Osteoblast (primary cell): ENCODE measurements at regions not wholly inside any gene's neighbourhood (a gene's known extent, or its start where the extent isn't known, plus 50 kb on each side); places are given as distances from the start of the nearest gene placed in this dataset.
"Not testable (repeated sequence)": the region's sequence is repeated elsewhere in the genome, so short reads cannot be mapped to it uniquely, and the experiment has no call there.

Source experiments
- DNase-seq: peaks from one replicate; pipeline ENCODE4 v3.0.0; 2011; ENCODE audit warnings: low spot score, mixed read lengths; ENCODE audit not compliant: insufficient read length; ENCODE audit errors: missing footprints
- H2AFZ ChIP-seq: 2 replicates; pipeline ENCODE4 v1.6.0; 2011; ENCODE audit warnings: mild to moderate bottlenecking, low read length
- H3K27ac ChIP-seq: 2 replicates; pipeline ENCODE4 v1.5.1; 2011; ENCODE audit warnings: mild to moderate bottlenecking, low read depth, low read length, moderate library complexity
- H3K27me3 ChIP-seq: 2 replicates; pipeline ENCODE4 v1.6.0; 2012; ENCODE audit warnings: mild to moderate bottlenecking, control low read depth, inconsistent platforms, low read length, moderate library complexity; ENCODE audit not compliant: insufficient read depth
- H3K36me3 ChIP-seq: 2 replicates; pipeline ENCODE4 v1.5.1; 2011; ENCODE audit warnings: mild to moderate bottlenecking, low read length, control low read depth, moderate library complexity; ENCODE audit not compliant: insufficient read depth
- H3K4me1 ChIP-seq: 2 replicates; pipeline ENCODE4 v1.5.1; 2011; ENCODE audit warnings: mild to moderate bottlenecking, low read length, control low read depth, moderate library complexity; ENCODE audit not compliant: insufficient read depth
- H3K4me2 ChIP-seq: 2 replicates; pipeline ENCODE4 v1.6.0; 2011; ENCODE audit warnings: mild to moderate bottlenecking, low read length; ENCODE audit not compliant: insufficient read depth
- H3K4me3 ChIP-seq: fragments of 200-600 bp; sonication (generic); 3 replicates; pipeline ENCODE4 v1.5.1; 2012; ENCODE audit warnings: mild to moderate bottlenecking, low read length, inconsistent platforms; ENCODE audit not compliant: insufficient read depth
- H3K79me2 ChIP-seq: 2 replicates; pipeline ENCODE4 v1.6.0; 2012; ENCODE audit warnings: mild to moderate bottlenecking, low read length, control low read depth, inconsistent platforms; ENCODE audit not compliant: insufficient read depth
- H3K9me3 ChIP-seq: 2 replicates; pipeline ENCODE4 v1.5.1; 2011; ENCODE audit warnings: low read depth, low read length, control low read depth
- H4K20me1 ChIP-seq: 2 replicates; pipeline ENCODE4 v1.6.0; 2012; ENCODE audit warnings: mild to moderate bottlenecking, low read length, control low read depth; ENCODE audit not compliant: insufficient read depth
- CTCF ChIP-seq: IDR thresholded peaks from 2 replicates; pipeline ENCODE4 v1.5.1; 2011; ENCODE audit warnings: mild to moderate bottlenecking, low read depth, low read length, moderate library complexity; ENCODE audit errors: extremely low read depth

- H3K36me3 ChIP-seq = no peaks in the 10 kb centered on the region
- H4K20me1 ChIP-seq = no peaks in the 10 kb centered on the region
- no peaks in the 10 kb centered on the region for H3K4me1 ChIP-seq
- no peak overlapping the region for H3K4me3 ChIP-seq
- no peak for TF ChIP-seq CTCF
- H3K27me3 ChIP-seq = no peaks in the 10 kb centered on the region
- no peaks in the 10 kb centered on the region for H3K79me2 ChIP-seq
- H3K9me3 ChIP-seq = no peaks in the 10 kb centered on the region
- no peak for DNase-seq
- no peak overlapping the region for H2AFZ ChIP-seq
- H3K4me2 ChIP-seq = no peak overlapping the region
- H3K27ac ChIP-seq = no peak overlapping the region
These were observed 1647.4 kb upstream of the PIK3C3 start for GRCh38 chr18:40307627-40308026.

GRCh38 chr18:40296717-40297413 is 1658.2 kb upstream of the PIK3C3 start:
- Histone ChIP-seq H3K36me3 (no peaks in the 10 kb centered on the region), H3K4me2 (no peak overlapping the region), H3K27me3 (no peaks in the 10 kb centered on the region), H3K79me2 (no peaks in the 10 kb centered on the region), H3K9me3 (peaks cover 3% of the 10 kb centered on the region), H4K20me1 (no peaks in the 10 kb centered on the region), H2AFZ (no peak overlapping the region), H3K27ac (no peak overlapping the region), H3K4me1 (no peaks in the 10 kb centered on the region), H3K4me3 (no peak overlapping the region)
- DNase-seq = no peak
- TF ChIP-seq CTCF = no peak

- no peaks in the 10 kb centered on the region for H3K36me3 ChIP-seq
- no peaks in the 10 kb centered on the region for H4K20me1 ChIP-seq
- no peak overlapping the region for H3K27ac ChIP-seq
- no peaks in the 10 kb centered on the region for H3K4me1 ChIP-seq
- H2AFZ ChIP-seq = no peak overlapping the region
- TF ChIP-seq CTCF = no peak
- no peaks in the 10 kb centered on the region for H3K27me3 ChIP-seq
- peaks cover 3% of the 10 kb centered on the region for H3K9me3 ChIP-seq
- no peak for DNase-seq
- no peak overlapping the region for H3K4me2 ChIP-seq
- H3K79me2 ChIP-seq = no peaks in the 10 kb centered on the region
- no peak overlapping the region for H3K4me3 ChIP-seq
These were observed 1661.9 kb upstream of the PIK3C3 start for GRCh38 chr18:40292985-40293710.

- no peak overlapping the region for H2AFZ ChIP-seq
- no peak overlapping the region for H3K4me3 ChIP-seq
- H3K27ac ChIP-seq = no peak overlapping the region
- TF ChIP-seq CTCF = no peak
- H3K9me3 ChIP-seq = no peaks in the 10 kb centered on the region
- no peaks in the 10 kb centered on the region for H3K4me1 ChIP-seq
- no peaks in the 10 kb centered on the region for H3K79me2 ChIP-seq
- no peaks in the 10 kb centered on the region for H3K27me3 ChIP-seq
- H4K20me1 ChIP-seq = no peaks in the 10 kb centered on the region
- no peaks in the 10 kb centered on the region for H3K36me3 ChIP-seq
- H3K4me2 ChIP-seq = no peak overlapping the region
- no peak for DNase-seq
These were observed 1671.5 kb upstream of the PIK3C3 start for GRCh38 chr18:40283560-40283959.

GRCh38 chr18:40281356-40281755 is 1673.7 kb upstream of the PIK3C3 start:
- not testable (repeated sequence) for H3K4me1 ChIP-seq, H4K20me1 ChIP-seq, H2AFZ ChIP-seq, H3K79me2 ChIP-seq, H3K27ac ChIP-seq, H3K4me2 ChIP-seq, H3K27me3 ChIP-seq, H3K4me3 ChIP-seq, H3K36me3 ChIP-seq, DNase-seq, H3K9me3 ChIP-seq
